Fibroblast of upper back skin (primary cell): ENCODE measurements at regions not wholly inside any gene's neighbourhood (a gene's known extent, or its start where the extent isn't known, plus 50 kb on each side); places are given as distances from the start of the nearest gene placed in this dataset.

ENCODE experiments used
- DNase-seq: peaks from one replicate; pipeline ENCODE4 v3.0.0-alpha.2; 2013

DNA sequence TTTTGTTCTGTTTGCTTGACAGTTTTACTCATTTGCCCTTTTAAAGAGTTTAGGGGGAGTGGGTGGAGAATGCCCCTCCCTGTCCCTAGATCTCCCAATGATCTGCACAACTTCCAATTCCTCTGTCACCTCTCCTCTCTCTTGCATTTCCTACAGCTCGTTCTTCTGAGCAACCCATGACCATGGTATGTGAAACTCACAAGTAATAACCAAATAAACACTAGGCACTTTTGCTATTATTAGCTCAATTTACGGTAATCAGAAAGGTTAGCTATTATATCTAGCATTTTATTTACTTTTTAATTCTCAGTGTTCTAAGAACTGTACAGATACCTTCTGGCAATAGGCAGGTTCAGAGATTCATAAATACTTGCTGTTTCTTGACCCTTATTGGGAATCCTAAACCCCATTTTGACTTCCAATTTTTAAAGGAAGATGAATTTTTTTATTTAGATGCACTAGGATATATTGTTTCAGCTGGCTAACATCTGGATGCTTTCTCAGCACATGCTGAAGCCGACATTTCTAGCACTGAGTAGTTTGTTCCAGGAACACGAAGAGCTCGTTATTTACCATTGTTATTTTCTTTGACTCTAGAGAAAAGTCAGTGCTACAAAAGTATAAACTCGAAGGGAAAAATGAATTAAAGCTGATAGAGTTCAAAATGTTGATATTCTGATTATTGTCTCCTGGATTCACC is 194.7 kb upstream of the TLL1 start:
- DNase-seq = no peak

DNA sequence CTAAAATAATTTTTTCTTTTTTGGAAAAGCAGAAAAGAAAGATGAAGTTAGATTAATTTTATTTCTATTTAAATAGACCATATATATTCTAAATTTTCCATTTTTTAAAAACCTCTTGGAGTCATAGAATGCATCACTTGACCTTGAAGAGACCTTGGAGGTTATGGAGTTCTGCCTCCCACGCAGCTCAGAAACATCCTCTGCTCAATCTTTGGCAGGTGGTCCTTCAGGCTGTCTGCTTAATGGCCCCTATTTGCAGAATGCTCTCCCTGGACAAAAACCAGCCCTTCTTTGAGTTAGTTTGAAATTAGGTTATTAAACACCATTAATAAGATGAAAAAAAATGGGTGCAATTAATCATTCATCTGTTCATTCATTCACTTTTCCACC is 194.1 kb upstream of the TLL1 start:
- no peak for DNase-seq

DNA sequence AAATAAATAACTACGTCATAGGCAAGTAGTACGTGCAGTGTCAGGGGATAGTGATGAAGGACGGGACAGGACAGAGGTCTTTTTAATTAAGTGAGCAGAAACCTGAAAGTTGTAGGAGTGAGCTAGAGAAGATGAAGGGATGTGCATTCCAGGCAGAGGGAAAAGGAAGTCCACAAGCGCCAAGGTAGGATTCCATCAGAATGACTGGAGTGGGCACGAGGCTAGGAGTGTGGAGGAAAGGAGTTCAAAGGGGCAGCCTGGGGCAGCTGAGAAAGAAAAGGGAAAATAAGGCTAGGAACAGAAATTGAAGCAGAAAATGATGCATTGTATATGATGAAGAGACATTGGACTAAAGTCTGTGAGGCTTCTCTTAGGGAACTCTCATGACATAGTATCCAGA is 192.2 kb upstream of the TLL1 start:
- DNase-seq = no peak

DNA sequence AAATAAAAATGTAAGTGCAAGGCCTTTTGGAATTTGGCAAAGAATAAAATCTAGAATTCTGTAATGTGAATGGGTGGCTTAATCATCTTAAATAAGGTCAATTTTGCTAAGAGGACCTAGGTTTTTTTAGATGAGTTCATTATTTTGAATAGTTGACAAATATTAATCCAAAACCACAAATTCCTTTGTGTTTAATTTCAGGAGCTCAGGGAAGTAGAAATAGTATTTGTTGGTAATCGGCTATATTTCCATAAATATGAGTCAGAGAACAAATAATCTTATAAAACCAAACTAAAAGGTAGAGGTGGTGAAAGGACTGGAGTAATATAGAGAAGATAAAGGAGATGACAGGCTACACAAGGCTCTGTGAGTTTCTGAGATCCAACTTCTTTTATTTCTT is 190.4 kb upstream of the TLL1 start:
- DNase-seq = peak; percentile 20

DNA sequence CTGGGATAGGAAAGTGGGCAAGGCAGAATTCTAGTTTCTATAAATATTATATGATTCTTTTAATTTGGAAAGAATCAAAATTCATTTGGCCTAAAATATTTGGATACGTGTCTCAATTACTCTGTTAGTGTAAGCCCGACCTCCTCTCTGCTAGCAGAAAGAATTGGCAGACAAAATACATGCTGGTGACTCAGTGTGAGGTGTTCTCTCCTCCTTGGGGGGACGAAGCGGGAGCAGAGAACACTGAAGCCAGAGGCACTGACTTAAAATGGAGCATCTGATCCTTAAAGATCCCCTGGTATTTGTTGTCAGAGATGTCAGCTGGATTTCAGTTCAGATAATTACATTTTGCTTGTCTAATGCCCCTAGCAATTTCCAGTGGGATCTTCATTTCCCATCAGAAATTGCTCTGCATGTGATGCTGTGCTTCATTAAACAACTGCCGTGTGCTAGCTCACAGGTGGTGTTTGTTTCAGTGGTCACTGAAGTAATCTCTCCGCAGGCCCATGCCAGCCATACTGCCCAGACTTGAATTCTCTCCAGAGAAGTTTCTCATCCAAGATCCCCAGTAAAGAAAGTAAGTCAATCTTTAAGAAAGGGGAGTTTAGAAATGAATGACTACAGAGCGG is 188.7 kb upstream of the TLL1 start:
- DNase-seq = peak; percentile 80

DNA sequence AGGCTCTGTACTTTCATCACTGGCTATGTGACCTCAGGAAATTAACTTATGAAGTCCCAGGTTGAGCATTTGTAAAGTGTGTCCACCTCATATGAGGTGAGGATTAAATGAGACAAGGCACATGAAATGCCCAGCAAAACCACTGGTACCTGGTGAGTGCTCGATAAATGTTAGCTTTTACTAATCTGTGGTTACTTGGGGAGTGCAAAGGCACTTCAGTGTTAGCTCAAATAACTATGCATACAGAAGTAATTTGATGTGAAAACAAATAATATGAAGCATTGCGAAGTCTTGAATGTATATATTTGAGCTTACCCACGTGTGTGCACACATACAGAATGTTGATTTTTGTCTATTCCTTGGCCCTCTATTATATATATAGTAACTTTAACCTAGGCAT is 186.3 kb upstream of the TLL1 start:
- DNase-seq = no peak

DNA sequence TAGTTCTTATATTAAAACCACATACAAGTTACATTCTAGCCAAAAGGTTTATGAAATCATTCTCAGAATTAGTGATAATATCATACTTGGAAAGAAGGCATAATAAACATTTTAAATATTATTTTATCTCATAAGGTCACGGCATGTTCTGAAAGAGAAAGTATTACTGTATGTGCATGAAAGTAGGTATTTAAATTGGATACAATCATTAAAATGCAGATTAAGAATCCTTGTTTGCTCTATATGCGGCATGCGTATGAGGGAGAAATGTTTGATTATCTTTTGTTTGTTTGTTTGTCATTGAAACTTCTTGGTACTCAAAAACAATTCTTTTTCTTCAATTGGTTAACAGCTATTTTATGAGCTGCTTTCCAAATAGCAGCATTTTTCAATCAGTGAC is 183.9 kb upstream of the TLL1 start:
- DNase-seq = no peak

DNA sequence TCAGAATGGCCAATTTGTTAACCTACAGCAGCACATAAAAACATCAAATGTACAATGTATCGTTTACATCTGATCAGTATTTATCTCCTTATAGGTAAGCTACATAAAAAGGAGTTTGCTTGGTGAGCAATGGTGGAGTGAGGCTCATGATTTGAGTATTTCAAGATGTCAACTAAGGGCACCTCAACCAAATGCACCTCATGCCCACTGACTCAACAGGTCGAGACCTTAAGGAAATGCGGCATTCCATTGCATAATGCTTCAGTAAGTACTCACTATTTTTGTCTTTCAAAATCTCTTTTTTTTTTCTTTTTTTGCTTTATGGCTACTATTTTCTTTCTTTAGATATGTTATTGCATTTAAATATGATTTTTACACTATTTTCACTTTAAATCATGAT is 181.0 kb upstream of the TLL1 start:
- no peak for DNase-seq

DNA sequence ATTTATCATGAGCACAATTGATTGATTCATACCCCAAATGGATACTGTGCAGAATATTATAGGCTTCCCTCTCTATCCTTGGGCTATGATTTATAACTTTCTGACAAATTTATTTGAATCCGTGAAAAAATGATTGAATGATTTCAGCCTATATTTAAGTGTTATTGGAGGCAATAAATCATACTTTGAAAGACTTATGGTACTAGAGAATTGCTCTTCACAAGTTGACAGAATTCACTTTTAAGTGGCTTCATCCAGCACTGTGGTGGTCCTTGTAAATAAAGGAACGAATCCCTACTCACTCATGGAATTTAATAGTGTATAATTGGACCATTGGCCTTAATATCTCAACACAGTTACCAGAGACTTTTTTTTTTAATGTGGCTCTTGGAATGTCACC is 174.8 kb upstream of the TLL1 start:
- DNase-seq = no peak

DNA sequence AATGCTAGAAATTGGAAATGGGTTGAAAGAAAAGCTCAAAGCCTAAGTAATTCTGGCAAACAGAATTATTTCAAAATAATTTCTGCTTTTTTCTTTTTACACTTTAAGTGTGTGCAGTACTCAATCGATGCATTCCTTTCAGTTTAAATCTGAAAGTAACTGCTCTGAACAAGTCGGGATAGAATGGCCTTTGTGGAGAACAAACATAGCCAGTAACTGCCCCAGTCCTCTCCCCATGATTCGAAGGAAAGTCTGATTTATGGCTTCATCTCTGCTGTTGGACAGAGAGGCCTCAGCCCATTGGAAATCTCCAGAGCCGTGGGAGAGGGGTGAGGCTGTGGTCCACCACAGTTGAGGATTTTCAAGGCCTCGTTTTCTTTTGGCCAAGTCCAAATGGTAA is 174.0 kb upstream of the TLL1 start:
- DNase-seq = no peak

DNA sequence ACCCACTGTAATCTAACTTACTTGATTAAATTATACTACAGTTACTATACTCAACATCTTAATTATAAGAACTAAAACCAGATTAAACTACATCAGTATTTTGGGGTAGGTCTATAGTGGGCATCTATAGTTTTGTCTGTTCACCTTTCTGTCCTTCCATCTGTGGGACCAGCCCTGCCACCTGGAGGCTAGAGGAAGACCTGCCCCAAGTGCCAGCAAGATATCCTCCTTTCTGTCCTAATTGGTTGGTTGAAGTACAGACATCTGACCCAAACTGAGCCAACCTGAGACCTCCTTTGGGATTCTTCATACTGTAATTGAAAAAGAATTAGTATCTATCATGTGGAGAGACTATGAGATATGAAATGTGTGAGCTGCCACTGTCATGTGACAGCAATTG is 172.2 kb upstream of the TLL1 start:
- no peak for DNase-seq

DNA sequence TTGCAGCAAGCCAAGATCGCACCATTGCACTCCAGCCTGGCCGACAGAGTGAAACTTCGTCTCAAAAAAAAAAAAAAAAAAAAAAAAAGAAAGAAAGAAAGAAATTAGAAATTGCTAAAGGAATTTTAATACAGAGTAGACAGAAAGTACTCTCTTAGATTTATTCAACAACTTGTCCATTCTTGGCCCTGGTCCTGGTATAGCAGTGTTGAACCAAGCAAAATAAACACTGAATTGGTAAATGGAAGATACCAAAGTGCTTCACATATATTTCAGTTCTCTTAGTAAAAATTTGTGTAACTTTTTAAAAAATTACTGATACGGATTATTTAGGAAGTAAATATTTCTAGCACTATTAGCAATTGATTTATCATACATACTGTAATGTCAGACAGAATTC is 165.9 kb upstream of the TLL1 start:
- no peak for DNase-seq

DNA sequence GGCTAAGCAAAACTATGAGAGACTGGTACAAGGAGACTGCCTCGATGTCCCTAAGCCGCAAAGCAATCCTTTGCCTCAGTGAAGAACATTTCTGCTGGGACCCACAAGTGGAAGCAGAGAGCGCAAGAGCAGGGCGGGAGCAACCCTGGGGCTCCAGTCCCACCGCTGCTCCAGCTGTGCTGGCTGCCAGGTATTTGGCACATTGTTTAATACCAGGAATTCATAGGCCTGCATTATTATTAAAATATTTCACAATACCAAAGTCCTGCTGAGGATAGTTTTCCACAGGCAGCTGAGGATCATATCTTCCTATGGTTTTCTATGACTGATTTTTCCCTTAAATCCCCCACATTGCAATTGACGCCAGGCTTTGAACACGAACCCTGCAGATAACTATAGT is 163.5 kb upstream of the TLL1 start:
- DNase-seq = peak; percentile 14

DNA sequence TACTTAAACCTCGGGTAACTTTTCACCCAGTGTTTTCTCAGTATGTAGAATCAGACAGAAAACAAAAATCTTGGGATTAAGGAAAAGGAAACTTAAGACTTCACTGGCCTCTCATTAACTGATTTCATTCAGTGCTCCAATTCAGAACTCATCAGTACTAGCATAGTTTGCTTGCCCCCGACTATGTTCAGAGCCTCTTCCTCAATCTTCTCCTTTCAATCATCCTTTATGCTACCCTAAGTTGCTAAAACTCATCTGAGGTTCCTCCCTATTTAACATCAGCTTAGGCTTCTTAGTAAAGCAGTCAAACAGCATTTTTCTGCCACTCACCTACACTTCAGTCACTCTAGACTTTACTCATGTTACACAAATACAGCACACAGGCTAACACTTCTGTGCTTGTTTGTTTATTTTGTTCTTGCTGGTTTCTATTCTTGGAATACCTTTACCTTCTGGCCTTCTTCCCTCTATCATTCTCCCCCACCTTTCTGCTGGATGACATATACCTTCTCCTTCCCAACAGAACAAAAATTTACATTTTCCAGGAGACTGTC is 163.0 kb upstream of the TLL1 start:
- no peak for DNase-seq

DNA sequence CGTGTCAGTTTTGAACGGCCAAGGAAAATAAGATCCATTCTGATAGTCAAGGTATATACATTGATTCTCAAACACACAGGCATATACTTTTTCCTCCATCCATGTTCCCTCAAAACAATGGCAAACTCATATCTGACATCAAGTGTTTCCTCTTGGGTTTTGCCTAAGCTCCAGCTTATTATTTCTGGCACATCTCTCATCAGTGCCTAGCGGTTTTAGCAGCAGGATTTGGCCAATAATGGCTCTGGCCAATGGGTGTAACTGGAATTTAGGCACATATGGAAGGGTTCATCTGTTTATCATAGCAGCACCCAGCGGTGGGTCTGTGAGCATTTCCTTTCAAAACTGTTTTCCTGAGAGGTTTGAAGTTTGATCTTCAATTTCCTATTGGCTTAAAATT is 161.6 kb upstream of the TLL1 start:
- DNase-seq = no peak

DNA sequence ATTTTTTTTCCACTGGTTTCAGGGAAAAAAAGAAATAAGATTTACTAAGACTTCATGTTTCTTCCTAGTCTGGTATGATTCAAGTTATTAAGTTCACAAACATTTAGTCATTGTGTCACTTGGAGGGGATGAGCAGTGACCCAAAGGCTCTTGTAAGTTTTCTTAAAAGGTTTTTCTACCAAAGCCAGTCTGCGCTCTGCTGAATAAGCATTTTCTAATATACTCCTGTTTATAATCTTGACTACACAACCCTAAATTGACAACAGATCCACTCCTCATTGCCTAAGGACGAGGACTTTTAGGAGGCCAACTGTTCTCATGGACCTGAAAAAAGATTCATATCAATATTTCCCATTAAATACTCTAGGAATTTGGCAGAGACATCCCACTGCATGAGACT is 161.1 kb upstream of the TLL1 start:
- no peak for DNase-seq

DNA sequence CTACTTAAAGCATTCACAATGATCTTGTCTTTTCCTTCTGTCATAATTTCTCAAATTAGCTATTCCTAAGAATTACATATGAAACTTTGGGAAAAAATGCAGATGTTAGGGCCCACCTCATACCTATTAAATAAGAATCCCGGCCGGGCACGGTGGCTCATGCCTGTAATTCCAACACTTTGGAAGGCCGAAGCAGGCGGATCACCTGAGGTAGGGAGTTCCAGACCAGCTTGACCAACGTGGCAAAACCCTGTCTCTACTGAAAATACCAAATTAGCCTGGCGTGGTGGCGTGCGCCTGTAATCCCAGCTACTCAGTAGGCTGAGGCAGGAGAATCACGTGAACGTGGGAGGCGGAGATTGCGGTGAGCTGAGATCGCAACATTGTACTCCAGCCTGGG is 158.4 kb upstream of the TLL1 start:
- DNase-seq = no peak

DNA sequence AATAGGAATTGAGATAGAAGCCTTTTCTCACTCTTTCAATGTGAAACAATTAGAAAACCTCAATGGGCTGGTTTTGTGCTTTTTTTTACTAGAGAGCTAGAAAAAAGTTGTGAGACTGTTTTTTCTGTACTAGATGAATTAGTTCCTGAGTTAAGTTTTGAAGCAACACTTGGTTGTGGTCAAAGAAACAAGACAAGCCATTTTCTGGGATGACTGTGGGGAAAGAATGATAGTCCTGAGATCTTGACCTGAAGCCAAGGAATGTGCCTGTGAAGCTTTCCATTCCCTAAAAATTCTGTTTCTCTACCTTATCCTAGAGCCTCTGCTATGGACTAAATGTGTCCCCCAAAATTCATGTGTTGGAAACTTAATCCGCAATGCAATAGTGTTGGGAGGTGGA is 157.8 kb upstream of the TLL1 start:
- peak; percentile 28 for DNase-seq

DNA sequence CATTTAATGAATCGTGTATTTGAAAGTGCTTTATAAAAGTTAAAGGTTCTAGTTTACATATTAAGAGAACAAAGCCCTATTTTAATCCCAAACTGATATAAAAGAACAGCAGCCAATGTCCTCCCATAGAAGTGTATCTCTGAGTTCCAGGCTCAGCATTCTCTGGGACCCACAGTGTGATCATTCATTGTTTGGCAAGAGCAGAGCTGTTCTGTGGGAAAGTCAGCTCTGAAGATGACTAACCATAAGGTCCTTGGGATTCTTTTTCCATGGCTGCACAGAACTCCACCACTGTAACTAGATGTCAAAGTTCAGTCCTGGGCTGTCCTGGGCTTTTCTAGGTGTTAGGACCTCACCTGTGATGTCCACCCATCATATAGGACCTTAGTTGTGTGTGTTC is 157.0 kb upstream of the TLL1 start:
- DNase-seq = peak; percentile 26

DNA sequence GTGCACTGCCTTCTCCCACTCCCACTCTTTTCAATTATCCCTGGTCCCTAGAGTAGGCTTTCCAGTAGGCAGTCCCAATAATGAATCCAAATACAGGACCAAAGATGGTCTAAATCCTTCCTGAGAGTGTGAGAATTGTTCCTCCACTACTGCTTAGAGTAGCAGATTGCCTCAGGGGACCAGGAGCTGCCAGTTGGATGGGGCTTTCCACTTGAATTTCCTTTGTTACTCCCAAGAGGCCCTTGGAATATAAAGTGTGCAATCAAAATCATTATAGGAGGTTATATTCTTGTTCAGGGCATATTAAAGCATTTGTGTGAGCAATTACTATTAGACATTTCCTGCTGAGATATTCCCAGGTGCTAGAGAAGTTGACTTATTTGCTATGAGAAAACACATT is 156.6 kb upstream of the TLL1 start:
- no peak for DNase-seq

DNA sequence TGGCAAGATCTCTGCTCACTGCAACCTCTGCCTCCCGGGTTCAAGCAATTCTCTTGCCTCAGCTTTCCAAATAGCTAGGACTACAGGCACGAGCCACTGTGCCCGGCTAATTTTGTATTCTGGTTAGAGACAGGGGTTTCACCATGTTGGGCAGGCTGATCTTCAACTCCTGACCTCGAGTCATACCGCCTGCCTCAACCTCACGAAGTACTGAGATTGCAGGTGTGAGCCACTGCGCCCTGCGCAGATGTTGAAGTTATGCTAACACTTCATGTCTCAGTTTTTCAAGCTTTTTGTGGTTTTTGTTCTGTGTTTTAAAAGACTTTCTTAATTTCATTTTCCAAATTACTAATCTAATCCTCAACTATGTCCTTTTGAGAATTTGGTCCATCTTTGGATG is 154.4 kb upstream of the TLL1 start:
- DNase-seq = no peak

DNA sequence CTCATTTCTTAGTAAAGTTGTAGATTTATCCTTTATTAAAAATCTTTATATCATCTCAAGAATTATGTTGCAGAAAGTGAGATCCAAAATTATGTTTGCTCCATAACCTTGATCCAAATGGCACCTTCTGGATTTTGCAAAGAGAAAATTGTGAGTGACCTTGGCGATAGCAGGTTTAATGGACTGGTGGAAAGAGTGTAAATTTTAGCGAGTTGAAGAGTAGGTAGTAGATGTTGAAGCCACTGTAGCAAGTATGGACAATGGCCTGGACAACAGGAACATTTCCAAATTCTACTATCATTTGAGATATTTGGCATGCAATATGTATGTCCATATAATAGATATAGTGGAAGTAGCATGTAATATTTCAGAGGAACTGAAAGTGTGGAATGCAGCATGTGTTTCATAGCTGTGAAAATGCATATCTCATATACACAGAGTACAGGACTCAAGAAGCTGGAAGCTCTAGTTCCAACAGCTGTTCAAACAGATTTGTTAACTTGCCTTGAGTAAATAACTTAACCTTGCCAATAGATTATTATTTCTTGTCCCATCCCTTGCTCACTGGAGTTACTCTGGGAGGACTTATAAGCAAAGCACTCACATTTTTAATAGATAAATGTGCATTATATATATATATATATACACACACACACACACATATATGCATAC is 152.5 kb upstream of the TLL1 start:
- DNase-seq = no peak

DNA sequence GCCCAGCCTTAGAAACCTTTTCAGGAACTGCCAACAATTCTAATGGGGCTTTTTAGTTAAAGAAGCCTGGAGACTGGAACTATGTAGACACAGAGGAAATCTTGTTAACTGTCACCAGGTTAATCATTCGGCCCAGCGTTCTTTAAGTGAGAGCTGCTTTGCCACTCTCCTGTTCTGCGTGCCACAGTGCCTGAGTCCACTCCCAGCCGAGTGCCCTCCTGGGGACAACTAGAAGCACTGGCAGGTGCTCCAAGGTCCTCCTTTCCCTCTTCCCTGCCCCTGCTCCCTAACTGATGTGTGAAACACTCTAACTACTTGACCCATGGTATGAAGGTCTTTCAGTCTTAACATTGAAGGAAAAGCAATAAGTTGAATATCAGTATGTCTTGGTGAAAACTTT is 151.2 kb upstream of the TLL1 start:
- no peak for DNase-seq

DNA sequence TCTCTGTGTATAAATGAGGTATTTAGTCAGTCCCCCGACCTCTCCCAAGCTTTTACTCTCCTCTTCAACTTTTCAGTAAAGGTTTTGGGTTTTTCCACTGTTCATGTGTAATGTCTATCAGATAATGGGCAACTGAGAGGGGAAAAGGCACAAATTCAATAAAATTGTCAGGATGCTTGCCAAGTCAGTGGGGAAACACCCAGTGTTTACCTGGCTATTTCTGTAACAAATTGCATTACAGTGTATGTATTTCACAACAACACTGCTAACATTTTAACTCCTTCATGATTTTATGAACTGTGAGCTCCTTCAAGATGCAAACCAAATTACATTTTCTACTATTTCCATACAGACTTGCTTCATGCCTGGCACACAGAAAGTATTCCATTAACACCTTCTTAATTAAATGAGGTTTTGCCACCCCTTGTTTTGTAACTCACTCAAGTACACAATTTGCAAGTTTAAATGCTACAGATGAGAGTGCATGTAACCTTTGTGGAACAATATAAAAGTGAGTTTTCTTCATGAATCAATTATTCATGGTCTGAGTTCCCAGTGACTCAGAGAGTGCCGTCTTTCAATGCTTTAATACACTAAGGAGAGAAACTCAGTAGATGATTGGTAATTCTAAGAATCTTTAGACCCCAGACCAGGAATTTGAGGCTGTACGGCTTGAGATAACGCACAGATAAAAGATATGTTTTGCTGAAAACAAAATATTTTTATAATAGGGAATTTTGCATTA is 149.8 kb upstream of the TLL1 start:
- DNase-seq = no peak
